Astrocyte (in vitro differentiated cells and primary cell): ENCODE measurements at regions not wholly inside any gene's neighbourhood (a gene's known extent, or its start where the extent isn't known, plus 50 kb on each side); places are given as distances from the start of the nearest gene placed in this dataset.
A peak's percentile ranks its signal among the peaks of the same experiment; 100 is the strongest.

Experiments used
- DNase-seq: peaks from one replicate; pipeline ENCODE4 v3.0.0-alpha.2; 2010; ENCODE audit warnings: low read depth
- FAIRE-seq: peaks from 2 replicates; lab custom pipeline; 2011; peaks lifted over from hg19 to GRCh38; lab: Jason Lieb, UNC
- H2AFZ ChIP-seq: 2 replicates; pipeline ENCODE4 v1.6.0; 2012; ENCODE audit warnings: low read depth, low read length, inconsistent platforms
- H3K27ac ChIP-seq: 2 replicates; pipeline ENCODE4 v1.5.1; 2011; ENCODE audit warnings: low read depth, low read length, inconsistent platforms
- H3K27me3 ChIP-seq: 2 replicates; pipeline ENCODE4 v1.6.0; 2011; ENCODE audit warnings: low read length, inconsistent platforms; ENCODE audit not compliant: insufficient read depth
- H3K36me3 ChIP-seq: 2 replicates; pipeline ENCODE4 v1.5.1; 2011; ENCODE audit warnings: low read length, inconsistent platforms; ENCODE audit not compliant: insufficient read depth
- H3K4me1 ChIP-seq: 2 replicates; pipeline ENCODE4 v1.5.1; 2011; ENCODE audit warnings: low read length, inconsistent platforms; ENCODE audit not compliant: insufficient read depth
- H3K4me2 ChIP-seq: 2 replicates; pipeline ENCODE4 v1.6.0; 2012; ENCODE audit warnings: low read length, inconsistent platforms
- H3K4me3 ChIP-seq: 2 replicates; pipeline ENCODE4 v1.5.1; 2011; ENCODE audit warnings: low read depth, mild to moderate bottlenecking, low read length, inconsistent platforms; ENCODE audit not compliant: insufficient read depth
- H3K79me2 ChIP-seq: 2 replicates; pipeline ENCODE4 v1.6.0; 2012; ENCODE audit warnings: mild to moderate bottlenecking, low read length, inconsistent platforms; ENCODE audit not compliant: insufficient read depth
- H3K9ac ChIP-seq: 2 replicates; pipeline ENCODE4 v1.6.0; 2012; ENCODE audit warnings: mild to moderate bottlenecking, low read length, inconsistent platforms
- H3K9me3 ChIP-seq: 2 replicates; pipeline ENCODE4 v1.5.1; 2012; ENCODE audit warnings: low read depth, mild to moderate bottlenecking, low read length, inconsistent platforms; ENCODE audit not compliant: insufficient read depth
- H4K20me1 ChIP-seq: 2 replicates; pipeline ENCODE4 v1.6.0; 2012; ENCODE audit warnings: low read length, inconsistent platforms; ENCODE audit not compliant: insufficient read depth
- H3K27ac Mint-ChIP-seq: one replicate; pipeline ENCODE4 v1.8.0; 2021; ENCODE audit warnings: mild to moderate bottlenecking, mixed read lengths; ENCODE audit not compliant: unreplicated experiment
- H3K27me3 Mint-ChIP-seq: one replicate; pipeline ENCODE4 v1.8.0; 2021; ENCODE audit warnings: low read depth, mixed read lengths; ENCODE audit not compliant: unreplicated experiment
- H3K36me3 Mint-ChIP-seq: one replicate; pipeline ENCODE4 v1.8.0; 2021; ENCODE audit warnings: low read depth, mixed read lengths; ENCODE audit not compliant: unreplicated experiment
- H3K4me1 Mint-ChIP-seq: one replicate; pipeline ENCODE4 v1.8.0; 2021; ENCODE audit warnings: low read depth, mixed read lengths; ENCODE audit not compliant: unreplicated experiment
- H3K4me3 Mint-ChIP-seq: one replicate; pipeline ENCODE4 v1.8.0; 2021; ENCODE audit warnings: mild to moderate bottlenecking, moderate library complexity, mixed read lengths; ENCODE audit not compliant: unreplicated experiment
- H3K9me3 Mint-ChIP-seq: one replicate; pipeline ENCODE4 v1.8.0; 2021; ENCODE audit warnings: mild to moderate bottlenecking, mixed read lengths; ENCODE audit not compliant: unreplicated experiment
- EZH2 ChIP-seq: IDR thresholded peaks from 2 replicates; pipeline ENCODE4 v1.6.1; 2012; ENCODE audit warnings: mild to moderate bottlenecking, low read length, inconsistent platforms; ENCODE audit not compliant: insufficient read depth
- TF ChIP-seq, protein P1 (sequence below): IDR thresholded peaks from 2 replicates; pipeline ENCODE4 v1.5.1; 2011; ENCODE audit warnings: low read depth, mild to moderate bottlenecking, inconsistent platforms, low read length, moderate library complexity; ENCODE audit not compliant: insufficient read depth

DNA sequence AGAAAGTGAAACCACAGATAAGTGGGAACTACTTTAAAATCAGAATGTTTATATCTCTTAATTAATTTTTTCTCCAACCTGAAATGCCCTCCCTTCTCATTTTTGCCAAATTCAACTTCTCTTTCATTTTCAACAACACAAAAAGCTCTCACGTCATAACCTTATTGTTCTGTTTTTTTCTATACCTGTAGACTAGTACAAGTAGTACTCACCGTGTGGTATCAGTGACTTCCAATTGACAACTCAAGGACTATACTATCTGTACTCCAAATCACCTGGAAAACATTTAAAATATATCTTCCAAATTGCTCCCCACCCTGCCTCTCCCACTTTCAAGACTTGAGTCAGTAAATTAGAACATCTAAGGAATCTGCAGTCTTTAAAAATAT lies 72.8 kb upstream of the ZNF280D start:
- peaks cover 14% of the 10 kb centered on the region for H3K4me1 Mint-ChIP-seq
- no peak overlapping the region for H3K4me3 Mint-ChIP-seq
- Histone ChIP-seq H3K27me3 (no peaks in the 10 kb centered on the region), H3K27ac (peak overlapping the region; percentile 78), H3K9ac (peak overlapping the region; percentile 46), H3K79me2 (no peaks in the 10 kb centered on the region), H3K36me3 (no peaks in the 10 kb centered on the region), H3K4me2 (peak overlapping the region; percentile 77), H2AFZ (peak overlapping the region; percentile 12), H4K20me1 (no peaks in the 10 kb centered on the region), H3K9me3 (peaks cover 7% of the 10 kb centered on the region), H3K4me1 (peaks cover 19% of the 10 kb centered on the region), H3K4me3 (peak overlapping the region; percentile 31)
- H3K27ac Mint-ChIP-seq: peak overlapping the region; percentile 89
- H3K9me3 Mint-ChIP-seq: peaks cover 22% of the 10 kb centered on the region
- peaks cover 8% of the 10 kb centered on the region for H3K36me3 Mint-ChIP-seq
- H3K27me3 Mint-ChIP-seq: no peaks in the 10 kb centered on the region
- no peak for TF ChIP-seq EZH2
- TF ChIP-seq, protein P1, sequence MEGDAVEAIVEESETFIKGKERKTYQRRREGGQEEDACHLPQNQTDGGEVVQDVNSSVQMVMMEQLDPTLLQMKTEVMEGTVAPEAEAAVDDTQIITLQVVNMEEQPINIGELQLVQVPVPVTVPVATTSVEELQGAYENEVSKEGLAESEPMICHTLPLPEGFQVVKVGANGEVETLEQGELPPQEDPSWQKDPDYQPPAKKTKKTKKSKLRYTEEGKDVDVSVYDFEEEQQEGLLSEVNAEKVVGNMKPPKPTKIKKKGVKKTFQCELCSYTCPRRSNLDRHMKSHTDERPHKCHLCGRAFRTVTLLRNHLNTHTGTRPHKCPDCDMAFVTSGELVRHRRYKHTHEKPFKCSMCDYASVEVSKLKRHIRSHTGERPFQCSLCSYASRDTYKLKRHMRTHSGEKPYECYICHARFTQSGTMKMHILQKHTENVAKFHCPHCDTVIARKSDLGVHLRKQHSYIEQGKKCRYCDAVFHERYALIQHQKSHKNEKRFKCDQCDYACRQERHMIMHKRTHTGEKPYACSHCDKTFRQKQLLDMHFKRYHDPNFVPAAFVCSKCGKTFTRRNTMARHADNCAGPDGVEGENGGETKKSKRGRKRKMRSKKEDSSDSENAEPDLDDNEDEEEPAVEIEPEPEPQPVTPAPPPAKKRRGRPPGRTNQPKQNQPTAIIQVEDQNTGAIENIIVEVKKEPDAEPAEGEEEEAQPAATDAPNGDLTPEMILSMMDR: no peak
- no peak for FAIRE-seq
- no peak for DNase-seq

DNA sequence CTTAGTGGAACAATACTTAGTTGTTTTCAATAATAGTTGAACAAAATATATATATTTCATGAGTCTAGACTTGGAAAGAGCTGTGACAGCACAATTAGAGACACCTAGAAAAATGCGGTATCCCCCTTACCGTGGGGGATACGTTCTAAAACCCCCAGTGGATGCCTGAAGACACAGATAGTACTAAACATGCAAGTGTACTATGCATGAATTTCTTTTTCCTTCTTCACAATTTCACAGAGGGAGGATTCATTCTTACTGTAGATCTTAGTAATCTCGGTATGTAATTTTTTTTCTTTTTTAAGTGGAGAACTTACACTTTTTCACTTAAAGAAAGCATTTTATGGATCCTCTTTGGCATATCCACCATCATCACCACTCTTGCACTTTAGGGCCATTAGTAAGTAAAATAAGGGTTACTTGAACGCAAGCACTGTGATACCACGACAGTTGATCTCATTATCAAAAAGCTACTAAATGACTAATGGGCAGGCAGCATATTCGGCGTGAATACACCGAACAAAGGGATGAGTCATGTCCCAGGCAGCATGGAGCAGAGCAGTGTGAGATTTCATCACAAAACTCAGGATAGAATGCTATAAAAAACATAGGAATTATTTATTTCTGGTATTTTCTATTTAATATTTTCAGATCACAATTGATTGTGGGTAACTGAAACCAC lies 72.3 kb upstream of the ZNF280D start:
- H3K4me3 ChIP-seq: peak overlapping the region; percentile 31
- peak; percentile 74 for FAIRE-seq

More for the DNA sequence above, 72.3 kb upstream of the ZNF280D start:
- H3K36me3 Mint-ChIP-seq: peaks cover 8% of the 10 kb centered on the region
- peak overlapping the region; percentile 73 for H3K27ac Mint-ChIP-seq
- H2AFZ ChIP-seq: peak overlapping the region; percentile 29
- no peaks in the 10 kb centered on the region for H4K20me1 ChIP-seq
- H3K27me3 ChIP-seq: no peaks in the 10 kb centered on the region
- H3K9me3 ChIP-seq: peaks cover 7% of the 10 kb centered on the region
- peak overlapping the region; percentile 78 for H3K27ac ChIP-seq
- H3K4me1 ChIP-seq: peaks cover 19% of the 10 kb centered on the region
- H3K27me3 Mint-ChIP-seq: no peaks in the 10 kb centered on the region
- no peak overlapping the region for H3K4me3 Mint-ChIP-seq
- H3K79me2 ChIP-seq: no peaks in the 10 kb centered on the region
- H3K9ac ChIP-seq: peak overlapping the region; percentile 68
- peak overlapping the region; percentile 77 for H3K4me2 ChIP-seq
- peak; percentile 91 for DNase-seq
- H3K9me3 Mint-ChIP-seq: peaks cover 20% of the 10 kb centered on the region
- H3K4me1 Mint-ChIP-seq: peaks cover 14% of the 10 kb centered on the region
- no peaks in the 10 kb centered on the region for H3K36me3 ChIP-seq
- no peak for TF ChIP-seq EZH2
- TF ChIP-seq, protein P1: no peak
